HS-5 (cell line): ENCODE measurements at regions not wholly inside any gene's neighbourhood (a gene's known extent, or its start where the extent isn't known, plus 50 kb on each side); places are given as distances from the start of the nearest gene placed in this dataset.
A peak's percentile ranks its signal among the peaks of the same experiment; 100 is the strongest.

Experiments used
- DNase-seq: peaks from one replicate; pipeline ENCODE4 v3.0.0-alpha.2; 2012; ENCODE audit warnings: low read depth

DNA sequence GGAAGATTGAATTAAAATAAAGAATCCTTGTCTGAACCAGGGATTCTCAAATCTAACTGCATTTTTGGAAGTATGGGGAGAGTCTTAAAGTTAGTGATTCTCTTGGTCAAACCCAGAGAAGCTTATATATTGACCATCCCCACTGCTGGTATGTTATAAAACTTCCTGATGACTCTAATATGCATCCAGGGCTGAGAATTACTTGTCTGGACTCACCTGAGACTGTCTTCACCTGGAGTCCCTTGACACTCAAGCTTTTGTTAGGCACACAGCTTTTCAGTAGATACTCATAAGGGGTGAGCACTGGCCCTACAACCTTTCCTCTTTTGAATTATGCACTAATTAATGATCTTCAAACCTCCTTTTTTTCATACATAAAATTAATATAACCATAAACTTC, 149.6 kb upstream of the GULP1 start:
- DNase-seq: no peak

DNA sequence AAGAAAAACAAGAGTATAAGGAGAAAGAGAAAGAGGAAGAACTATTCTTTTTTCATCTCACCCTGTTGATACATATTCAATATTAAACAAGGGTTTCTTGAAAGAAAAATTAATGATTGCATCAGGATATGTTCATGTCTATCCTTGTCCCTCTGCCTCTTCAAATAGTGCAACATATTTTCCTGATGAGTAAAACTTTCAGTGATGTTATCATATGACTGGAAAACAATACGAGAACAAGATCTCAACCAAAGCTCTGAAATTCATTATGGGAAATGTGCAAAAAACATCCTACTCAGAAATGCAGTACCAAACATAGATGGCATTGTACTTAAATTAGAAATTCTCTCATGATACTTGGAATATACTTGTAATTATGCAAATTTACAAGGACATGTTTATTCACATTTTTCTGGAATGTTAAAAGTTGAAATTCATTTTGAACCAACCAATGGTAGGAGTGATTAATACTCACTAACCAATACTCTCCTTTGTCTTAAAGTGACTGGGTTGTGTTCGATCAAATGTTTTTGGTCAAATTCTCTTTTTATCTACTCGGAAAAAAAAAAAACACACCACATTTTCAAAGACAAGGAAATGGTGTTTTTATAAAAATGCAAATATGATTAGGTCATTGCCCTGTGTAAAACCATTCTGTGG, 148.9 kb upstream of the GULP1 start:
- peak; percentile 42 for DNase-seq

DNA sequence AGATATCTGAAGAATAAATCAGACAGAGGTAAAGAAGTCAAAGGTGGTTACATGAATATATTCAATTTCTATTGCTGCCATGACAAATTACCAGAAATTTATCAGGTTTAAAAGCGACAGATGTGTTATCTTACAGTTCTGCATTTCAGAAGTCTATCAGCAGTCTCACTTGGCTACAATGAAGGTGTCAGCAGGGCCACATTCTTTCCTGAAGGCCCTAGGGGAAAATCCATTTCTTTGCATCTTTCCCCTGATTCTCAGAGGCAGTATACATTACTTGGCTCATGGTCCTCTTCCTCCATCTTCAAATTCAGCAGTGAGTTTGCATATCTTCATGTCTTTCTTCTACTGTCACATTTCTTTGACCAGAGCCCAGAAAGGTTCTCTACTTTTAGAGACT, 145.8 kb upstream of the GULP1 start:
- no peak for DNase-seq

DNA sequence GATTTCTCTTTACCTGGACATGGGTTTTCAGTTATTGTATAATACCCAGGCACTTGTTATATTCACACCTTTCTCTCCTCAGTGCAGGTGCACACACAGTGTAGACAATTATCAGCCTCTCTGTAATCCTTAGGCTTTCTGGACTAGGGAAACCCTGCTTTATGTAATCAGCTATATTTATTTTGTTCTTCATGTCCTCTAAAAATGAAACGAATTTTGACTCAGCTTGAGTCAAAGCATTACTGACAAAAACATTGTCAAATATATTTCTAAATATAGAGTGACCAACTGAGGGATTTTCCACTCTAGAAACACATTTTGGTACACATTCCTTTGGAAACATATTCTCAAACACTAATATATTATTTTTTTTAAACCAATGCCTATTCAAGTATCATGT, 144.8 kb upstream of the GULP1 start:
- DNase-seq: no peak

DNA sequence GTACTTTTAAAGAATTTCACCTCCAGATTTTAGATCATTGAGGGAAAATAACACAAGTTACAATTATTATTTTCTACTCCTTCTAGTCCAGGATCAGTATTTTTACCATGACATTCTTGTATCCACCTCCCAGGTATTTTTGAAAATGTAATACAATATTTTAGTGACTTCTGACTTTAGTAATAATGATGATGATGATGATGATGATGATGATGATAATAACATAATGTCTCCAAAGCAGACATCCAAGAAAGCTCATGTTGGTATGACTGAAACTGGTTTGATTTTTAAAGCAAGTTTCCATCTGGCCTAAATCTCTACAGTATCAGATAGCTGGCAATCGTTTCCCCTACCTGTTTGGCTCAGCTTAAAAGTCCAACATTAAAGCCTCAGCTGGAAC, 140.0 kb upstream of the GULP1 start:
- no peak for DNase-seq

DNA sequence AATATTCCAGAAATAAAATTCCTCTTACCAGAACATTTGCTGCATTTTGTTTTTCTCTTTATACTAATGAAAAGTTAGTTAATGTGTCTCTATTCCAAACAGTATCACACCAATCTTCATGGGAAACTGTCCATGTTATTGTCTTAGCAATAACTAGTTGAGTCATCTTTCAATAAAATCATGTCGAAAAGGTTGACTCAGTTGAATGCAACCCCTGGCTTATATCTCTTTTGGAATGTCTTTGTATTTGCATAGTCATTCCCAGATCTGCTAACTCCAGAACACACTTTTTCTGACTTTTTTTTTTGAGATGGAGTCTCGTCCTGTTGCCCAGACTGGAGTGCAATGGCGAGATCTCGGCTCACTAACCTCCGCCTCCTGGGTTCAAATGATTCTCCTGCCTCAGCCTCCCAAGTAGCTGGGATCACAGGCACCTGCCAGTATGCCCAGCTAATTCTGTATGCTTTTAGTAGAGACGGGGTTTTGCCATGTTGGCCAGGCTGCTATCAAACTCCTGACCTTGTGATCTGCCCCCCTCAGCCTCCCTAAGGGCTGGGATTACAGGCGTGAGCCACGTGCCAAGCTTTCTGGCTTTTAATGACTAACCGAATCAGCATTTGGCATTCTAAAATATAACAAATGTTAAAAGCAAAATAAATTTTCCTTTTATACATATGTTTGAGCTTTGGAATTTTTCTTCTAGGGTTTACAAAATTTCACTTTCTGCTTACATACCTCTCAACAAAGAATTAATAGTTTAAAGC, 133.2 kb upstream of the GULP1 start:
- peak; percentile 45 for DNase-seq

DNA sequence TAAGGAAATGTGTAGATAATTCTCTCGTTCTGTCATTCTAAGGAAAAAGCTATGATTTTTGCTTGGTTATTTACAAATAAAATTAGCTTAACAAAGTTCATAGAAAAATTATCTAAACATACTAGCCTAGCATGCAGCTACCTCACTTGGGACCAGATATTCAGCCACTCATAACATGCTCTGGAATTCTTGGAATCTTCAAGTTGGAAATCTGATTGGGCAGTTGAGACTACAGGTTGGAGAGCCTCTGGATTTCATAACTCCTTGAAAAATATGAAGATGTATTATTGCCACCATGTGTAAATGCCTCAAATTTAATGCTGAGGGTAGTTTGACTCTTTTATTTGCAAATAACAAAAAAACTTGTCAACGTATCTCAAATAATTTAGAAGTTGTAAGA, 132.2 kb upstream of the GULP1 start:
- DNase-seq: no peak

DNA sequence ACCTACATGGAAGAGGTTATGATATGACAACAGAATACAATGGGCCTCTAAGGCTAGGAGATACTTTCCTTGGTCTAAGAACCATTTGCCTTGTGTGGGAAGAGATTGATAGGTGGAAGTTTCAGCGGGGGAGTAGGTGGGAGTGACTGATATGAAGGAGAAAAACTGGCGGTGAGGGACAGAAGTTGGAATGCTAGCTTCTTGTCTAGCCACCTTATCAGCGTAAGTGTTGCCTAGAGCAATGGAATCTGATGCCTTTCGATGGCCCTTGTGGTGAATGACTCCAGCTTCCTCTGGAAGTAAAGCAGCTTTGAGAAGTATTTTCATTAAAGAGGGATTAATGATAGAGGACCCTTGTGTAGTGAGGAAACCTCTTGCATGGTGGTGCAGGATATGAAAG, 121.3 kb upstream of the GULP1 start:
- no peak for DNase-seq

DNA sequence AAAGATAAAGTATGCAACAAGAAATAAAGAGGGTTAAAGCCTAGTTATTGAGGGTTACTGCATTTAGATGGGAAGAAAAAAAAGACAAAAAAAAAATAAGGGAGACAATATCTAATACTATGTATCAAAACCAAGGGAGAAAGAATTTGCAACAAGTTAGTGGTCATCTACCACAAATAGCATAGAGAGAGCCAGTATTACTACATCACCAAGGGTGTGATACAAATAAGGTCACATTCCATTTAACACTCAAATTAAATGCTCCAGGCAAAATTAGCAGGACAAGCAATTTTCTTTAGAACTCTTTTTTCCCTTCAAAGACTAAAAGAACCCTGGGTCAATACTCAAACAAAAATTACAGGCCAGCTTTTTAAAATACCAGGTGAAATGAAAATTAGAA, 115.1 kb upstream of the GULP1 start:
- no peak for DNase-seq

DNA sequence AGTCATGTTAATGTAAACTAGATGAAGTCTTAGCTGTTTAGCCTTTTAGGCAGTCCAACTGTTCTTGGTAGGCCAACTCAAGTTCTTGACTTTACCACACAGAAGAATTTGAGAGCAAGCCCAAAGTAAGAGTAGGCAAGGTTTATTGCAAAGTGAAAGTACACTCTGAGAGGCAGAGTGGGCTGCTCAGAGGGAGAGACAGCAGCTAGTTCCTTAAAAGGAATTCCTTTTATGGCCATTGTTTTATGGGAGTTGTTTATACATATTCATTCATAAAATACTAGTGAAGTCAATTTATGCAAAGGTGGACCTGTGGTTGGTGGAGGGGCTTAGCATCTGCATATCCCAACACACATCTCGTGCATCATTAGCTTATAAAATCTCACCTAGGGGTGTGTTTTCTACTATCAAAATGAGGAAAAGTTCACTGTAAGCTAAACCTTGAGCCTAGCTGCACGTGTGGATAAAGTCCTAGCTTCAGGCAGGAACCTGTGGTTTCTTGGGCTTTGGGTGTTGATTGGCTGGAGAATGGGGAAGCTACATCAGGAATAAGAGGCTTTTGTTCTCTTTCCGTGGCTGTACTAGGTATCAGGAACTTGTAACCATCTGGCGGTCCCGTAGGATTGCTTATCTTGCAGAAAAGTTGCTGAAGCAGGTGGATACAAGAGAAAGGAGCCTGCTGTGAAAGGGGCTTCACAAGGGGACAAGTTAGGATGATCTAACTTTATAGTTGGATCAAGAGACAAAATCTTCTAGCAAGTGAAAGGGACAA, 110.4 kb upstream of the GULP1 start:
- DNase-seq: no peak

DNA sequence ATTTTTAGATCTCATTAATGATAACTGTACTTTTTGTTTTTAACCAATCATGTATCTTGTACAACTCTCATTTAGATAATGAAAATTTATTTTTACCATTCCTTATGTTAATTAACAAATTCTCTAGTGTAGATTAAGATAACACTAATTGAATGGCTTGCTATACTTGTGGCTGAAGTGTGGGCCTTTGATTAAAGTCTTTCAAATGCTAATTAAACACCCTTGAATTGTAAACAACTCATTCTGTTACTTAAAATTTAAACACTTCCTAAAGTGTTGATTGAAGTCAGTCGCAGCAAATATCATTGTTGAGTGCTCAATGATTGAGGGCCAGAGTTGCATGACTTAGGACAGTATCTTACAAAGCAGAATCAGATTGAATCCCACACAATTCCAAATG, 109.8 kb upstream of the GULP1 start:
- DNase-seq: no peak

DNA sequence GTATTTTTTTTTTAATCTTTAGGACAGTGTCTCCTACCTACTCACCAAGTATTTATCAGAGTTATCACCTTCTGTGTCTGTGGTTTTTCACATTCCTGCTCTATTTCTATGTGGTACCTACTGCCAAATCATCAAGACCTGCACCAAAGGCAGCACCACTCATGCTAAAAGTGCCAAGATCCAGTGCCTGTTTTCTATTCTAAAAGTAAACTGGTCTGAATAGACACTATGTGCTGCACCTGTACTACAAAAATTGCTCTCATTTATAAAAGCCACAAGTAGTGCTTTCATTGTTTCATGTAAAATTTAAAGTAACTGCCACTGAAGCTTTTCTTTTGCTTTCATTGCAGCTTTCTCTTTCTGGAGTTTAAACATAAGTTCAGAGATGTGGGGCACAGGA, 103.9 kb upstream of the GULP1 start:
- DNase-seq: no peak

DNA sequence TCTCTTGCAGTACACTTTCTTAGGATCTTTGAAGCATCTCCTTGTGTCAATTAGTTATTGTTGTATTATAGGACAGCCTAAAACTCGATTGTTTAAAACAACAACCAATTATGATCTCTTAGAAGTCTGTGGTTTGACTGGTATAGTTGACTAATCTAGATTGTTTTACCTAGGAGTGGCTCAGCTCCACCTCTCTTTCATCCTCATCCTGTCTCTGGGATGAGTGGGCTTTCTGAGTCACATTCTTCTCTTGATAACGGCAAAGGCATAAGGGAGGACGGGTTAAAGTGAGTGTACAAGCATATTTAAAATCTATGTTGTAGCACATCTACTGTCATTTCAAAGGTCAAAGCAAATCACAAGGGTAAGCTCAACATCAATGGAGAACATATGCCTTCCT, 102.3 kb upstream of the GULP1 start:
- peak; percentile 64 for DNase-seq

DNA sequence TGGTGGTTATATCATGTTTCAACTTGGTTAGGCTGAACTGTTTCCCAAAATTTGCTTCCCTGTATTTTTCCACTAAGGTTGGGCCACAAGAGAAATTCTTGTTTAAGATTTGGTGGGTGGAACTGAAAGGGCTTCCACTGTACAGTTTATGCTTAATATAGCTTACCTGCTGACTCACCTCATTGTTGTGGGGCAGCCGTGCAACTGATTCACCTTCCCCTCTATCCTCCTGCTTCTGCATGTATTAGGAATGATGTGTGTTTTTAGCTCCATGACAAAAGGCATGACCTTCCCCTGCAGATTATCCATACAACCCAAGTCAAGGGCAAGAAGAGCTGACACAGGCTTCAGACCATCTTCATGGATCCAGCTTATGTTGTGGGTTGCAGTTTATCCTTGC, 98.4 kb upstream of the GULP1 start:
- DNase-seq: no peak

DNA sequence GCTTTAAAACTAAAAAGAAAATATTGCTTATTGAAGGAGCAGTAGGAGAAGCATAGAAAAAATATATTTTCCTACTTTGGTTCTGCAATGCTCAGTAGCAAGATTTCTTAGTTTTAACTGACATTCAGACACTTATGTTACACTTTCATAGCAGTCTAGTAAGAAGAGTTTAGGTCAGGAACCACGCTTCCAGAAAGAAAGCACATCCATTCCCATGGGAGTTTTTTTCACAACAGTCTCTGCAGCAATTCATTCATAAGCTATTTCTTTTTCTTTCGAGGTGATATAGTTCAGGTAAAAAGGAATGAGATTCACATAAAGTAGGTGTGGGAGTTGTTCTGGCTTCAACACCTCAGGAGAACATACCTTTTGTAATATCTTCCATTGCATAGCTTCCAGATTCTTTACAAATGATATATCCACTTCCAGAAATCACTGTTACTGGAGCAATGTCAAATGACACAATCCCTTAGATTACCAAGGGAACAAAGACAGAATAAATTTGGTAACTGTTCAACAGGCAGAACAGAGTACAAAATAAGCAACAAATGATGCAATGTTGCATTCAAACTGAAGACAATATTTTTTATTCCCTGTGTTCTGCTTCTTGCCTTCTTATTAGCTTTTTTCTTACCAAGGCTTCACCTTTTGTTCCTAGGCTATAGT, 95.2 kb upstream of the GULP1 start:
- no peak for DNase-seq

DNA sequence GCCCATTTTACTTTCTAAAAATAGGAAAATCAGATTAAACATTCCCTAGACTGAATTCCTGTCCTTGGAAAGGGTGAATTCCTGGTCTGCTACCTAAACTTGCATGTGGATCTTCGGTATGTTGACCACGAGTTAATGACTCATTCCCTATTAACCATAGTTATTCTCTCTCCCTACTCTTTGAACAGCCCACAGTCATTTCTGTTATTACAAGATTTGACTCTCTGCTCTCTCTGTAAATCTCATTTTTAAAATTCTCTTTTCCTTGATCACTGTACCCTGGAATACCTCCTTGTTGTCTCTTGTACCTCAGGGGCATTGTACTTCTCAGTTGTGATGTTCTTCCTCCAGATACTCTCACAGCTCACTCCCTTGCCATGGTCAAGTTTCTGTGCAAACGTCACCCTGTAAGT, 92.0 kb upstream of the GULP1 start:
- peak; percentile 80 for DNase-seq

DNA sequence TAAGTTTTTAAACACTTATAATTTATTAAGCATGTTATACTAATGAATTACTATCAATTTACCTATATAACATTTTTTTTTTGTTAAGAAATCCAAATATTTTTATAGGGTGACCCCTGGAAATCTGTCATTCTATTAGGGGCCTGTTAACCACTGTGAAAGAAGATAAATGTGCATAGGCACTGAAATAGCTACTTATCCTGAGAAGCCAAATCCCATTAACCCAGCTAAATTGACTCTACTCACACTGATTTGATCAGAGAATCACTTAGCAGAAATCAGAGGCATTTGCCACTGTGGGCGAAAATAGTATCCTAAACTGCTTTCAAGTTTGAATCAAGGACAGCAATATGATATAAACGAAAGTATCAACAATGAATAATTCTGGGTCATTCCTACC, 90.0 kb upstream of the GULP1 start:
- DNase-seq: no peak

DNA sequence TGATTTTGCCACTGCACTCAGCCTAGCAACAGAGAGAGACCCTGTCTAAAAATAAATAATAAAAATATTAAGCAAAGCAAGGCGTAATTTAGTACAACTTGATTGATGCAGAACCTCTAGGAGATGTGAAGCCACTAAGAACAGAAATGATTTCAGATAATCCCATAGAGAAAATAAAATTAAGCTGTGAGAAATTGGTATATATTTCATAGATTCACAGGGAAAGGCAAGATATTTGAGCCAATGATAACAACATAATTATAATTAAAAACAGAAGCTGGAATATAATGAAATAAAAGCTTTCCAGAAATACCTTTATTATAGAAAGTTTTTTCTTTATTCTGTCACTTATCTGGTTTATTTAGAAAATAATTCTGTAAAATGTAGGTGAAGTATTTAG, 88.9 kb upstream of the GULP1 start:
- no peak for DNase-seq

DNA sequence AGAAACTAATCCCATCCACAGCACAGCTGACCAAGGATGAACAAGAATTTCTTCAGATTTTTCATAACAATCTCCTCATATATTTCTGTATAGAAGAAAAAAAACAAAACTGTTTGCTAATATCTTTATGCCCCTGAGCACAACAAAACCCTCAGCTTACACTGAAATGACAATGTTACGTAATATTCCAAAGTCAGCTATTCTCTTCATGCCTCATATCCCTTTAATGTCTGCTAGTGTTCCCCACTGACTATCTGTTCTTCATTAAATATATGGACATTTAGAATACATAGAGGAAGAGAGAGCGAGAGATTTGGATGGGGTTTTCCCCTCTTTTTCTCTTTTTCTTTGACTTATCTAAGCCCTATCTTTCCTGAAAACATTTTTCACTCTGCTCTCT, 87.9 kb upstream of the GULP1 start:
- DNase-seq: no peak

DNA sequence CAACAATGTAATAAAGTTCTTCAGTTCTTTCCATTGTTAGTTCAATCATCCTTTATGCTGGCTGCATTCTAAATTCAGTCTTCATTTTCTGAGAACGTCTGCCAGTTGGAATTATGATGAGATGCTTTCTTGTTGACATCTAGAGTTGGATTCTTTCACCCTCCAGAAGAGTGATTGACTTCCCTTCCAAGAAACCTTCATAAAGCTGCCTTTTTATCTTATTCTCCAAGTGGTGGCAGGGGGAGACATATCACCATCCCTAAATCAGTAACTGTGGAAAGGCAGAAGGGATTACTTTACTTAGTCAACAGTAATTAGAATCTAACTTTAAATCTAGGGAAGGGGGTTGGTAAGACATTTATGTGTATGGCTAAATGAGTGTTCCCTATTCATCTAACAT, 86.8 kb upstream of the GULP1 start:
- DNase-seq: no peak

DNA sequence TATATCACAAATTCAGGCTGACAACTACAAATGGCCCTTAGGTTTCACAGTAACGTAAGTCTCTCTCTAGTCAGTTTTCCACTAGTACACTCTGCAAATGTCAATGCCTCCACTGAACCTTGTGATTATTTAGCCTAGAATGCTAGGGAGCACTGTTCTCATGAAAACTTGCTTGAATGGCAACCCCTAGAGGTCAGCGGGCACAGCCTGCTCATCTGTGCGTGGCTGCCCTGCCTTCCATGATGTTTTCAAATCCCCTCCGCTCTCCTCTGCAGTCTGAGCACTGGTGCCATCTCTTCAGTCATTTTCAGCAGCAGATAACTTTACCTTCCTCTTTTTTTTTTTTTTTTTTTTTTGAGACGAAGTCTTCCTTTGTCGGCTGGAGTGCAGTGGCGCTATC, 84.1 kb upstream of the GULP1 start:
- DNase-seq: no peak

DNA sequence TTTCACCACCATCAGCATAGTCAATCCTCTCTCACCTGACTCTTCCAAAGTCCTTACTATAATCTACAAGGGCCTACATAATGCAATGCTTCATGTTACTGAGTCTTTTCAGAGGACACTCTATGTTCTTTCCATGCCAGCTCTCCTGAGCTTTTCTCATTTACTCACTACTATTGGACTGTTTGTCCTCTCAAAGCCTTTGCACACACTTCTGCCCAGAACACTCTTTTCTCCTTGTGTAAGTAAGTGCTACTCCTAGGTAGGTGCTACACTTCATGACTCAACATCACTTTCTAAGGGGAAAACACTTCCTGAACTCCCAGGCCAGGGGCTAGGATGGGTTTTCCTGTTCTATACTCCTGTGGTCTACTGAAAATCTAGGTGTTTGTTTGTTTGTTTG, 82.5 kb upstream of the GULP1 start:
- no peak for DNase-seq

DNA sequence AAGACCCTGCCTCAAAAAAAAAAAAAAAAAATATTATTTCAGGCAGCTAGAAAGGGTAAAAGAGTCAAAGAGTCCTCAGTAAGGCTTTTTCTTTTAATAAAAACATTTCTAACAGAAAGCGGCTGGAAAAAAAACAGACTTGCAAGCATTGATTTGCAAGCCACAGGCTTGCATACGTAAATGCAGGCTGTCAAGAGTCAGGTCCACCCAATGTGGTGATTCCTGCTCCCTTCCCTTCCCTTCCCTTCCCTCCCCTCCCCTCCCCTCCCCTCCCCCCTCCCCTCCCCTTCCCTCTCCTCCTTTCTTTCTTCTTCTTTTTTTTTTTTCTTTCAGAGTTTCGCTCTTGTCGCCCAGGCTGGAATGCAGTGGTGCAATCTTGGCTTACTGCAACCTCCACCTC, 74.4 kb upstream of the GULP1 start:
- DNase-seq: no peak
